ENCODE measurements at regions not wholly inside any gene's neighbourhood (a gene's known extent, or its start where the extent isn't known, plus 50 kb on each side); places are given as distances from the start of the nearest gene placed in this dataset.

- TF ChIP-seq ZNF280C (tag by site-specific recombination; IDR thresholded peaks at IDR 0.05) (no peak), ZNF37A (tag by site-specific recombination; IDR thresholded peaks at IDR 0.05) (no peak)
These were observed 268.5 kb downstream of the ALG10B start (continued) for GRCh38 chr12:38585086-38585485.

- POLR2A ChIA-PET: no interaction called here
- Histone ChIP-seq H3K27ac (ENCODE audit: extremely low read depth, low read depth, low read length) (no peak overlapping the region), H3K9me3 (ENCODE audit: control insufficient read depth, insufficient read depth, low read depth, low read length) (no peaks in the 10 kb centered on the region), H3K4me3 (ENCODE audit: low read depth, low read length) (no peak overlapping the region), H3K4me1 (ENCODE audit: control insufficient read depth, insufficient read depth, low read length) (peaks cover 4% of the 10 kb centered on the region; the same call in 1 of the 2 replicates), H3K36me3 (ENCODE audit: control insufficient read depth in 2 of 2, insufficient read depth in 1 of 2, low read length in 2 of 2) (no peaks in the 10 kb centered on the region)
- TF ChIP-seq ZNF121 (tag by site-specific recombination; IDR thresholded peaks at IDR 0.05) (no peak), PRDM2 (tag by site-specific recombination; IDR thresholded peaks at IDR 0.05; ENCODE audit: borderline replicate concordance) (no peak), YY1 (tag by site-specific recombination; IDR thresholded peaks at IDR 0.05) (no peak), ZSCAN4 (tag by site-specific recombination; IDR thresholded peaks at IDR 0.05) (no peak), ZNF248 (tag by site-specific recombination; IDR thresholded peaks at IDR 0.05) (no peak), ZNF521 (tag by site-specific recombination; IDR thresholded peaks at IDR 0.05) (no peak), WT1 (tag by site-specific recombination; IDR thresholded peaks at IDR 0.05) (no peak), TRIM28 (IDR thresholded peaks at IDR 0.05; ENCODE audit: borderline replicate concordance, low read length) (no peak), ZNF510 (tag by site-specific recombination; IDR thresholded peaks at IDR 0.05; ENCODE audit: insufficient replicate concordance) (no peak), ZNF404 (tag by site-specific recombination; IDR thresholded peaks at IDR 0.05) (no peak), ZBTB17 (tag by site-specific recombination; IDR thresholded peaks at IDR 0.05) (no peak), ZNF701 (tag by site-specific recombination; IDR thresholded peaks at IDR 0.05) (no peak), FEZF1 (tag by site-specific recombination; IDR thresholded peaks at IDR 0.05) (no peak), ZNF302 (tag by site-specific recombination; IDR thresholded peaks at IDR 0.05; ENCODE audit: low read depth) (no peak), ZIC2 (tag by site-specific recombination; IDR thresholded peaks at IDR 0.05) (no peak), ZNF311 (tag by site-specific recombination; IDR thresholded peaks at IDR 0.05; ENCODE audit: borderline replicate concordance) (no peak), HOXA7 (CRISPR knock-in tag; IDR thresholded peaks at IDR 0.05; ENCODE audit: borderline replicate concordance) (no peak), BCL11A (tag by site-specific recombination; IDR thresholded peaks at IDR 0.05; ENCODE audit: low read depth) (no peak), ZNF610 (tag by site-specific recombination; IDR thresholded peaks at IDR 0.05; ENCODE audit: borderline replicate concordance) (no peak), ZSCAN30 (tag by site-specific recombination; IDR thresholded peaks at IDR 0.05) (no peak)
- CTCF ChIA-PET: no interaction called here
These were observed 270.2 kb downstream of the ALG10B start for GRCh38 chr12:38586789-38587188.
